ENCODE measurements at regions not wholly inside any gene's neighbourhood (a gene's known extent, or its start where the extent isn't known, plus 50 kb on each side); places are given as distances from the start of the nearest gene placed in this dataset.
"Not testable (repeated sequence)": the region's sequence is repeated elsewhere in the genome, so short reads cannot be mapped to it uniquely, and the experiment has no call there.

DNA sequence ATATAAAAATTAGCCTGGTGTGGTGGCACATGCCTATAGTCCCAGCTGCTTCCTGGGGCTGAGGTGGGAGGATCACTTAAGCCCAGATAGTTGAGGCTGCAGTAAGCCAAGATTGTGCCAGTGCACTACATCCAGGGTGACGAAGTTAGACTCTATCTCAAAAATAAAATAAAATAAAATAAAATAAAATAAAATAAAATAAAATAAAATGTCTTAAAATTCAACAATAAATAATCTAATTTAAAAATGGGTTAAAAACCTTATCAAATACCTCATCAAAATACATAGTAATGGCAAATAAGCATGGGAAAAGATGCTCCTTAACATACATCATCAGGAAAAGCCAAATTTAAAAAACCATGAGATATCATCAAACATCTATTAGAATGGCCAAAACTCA, 760.2 kb upstream of the AGA start:
- no peaks in the 10 kb centered on the region for H3K79me2 ChIP-seq (ENCODE audit: insufficient read depth, low read length)
- no peak overlapping the region for H3K4me3 ChIP-seq (ENCODE audit: insufficient read depth, low read length)
- no peaks in the 10 kb centered on the region for H3K27me3 ChIP-seq (ENCODE audit: insufficient read depth, low read length)
- H2AFZ ChIP-seq (ENCODE audit: low read length), result no peak overlapping the region
- H3K4me1 ChIP-seq (ENCODE audit: insufficient read depth, low read length), result no peaks in the 10 kb centered on the region
- no peaks in the 10 kb centered on the region for H4K20me1 ChIP-seq (ENCODE audit: insufficient read depth, low read length)
- DNase-seq (ENCODE audit: insufficient read length, low spot score, missing footprints), result no peak
- peaks cover 3% of the 10 kb centered on the region for H3K9me3 ChIP-seq (ENCODE audit: low read depth, low read length)
- TF ChIP-seq, protein P1, sequence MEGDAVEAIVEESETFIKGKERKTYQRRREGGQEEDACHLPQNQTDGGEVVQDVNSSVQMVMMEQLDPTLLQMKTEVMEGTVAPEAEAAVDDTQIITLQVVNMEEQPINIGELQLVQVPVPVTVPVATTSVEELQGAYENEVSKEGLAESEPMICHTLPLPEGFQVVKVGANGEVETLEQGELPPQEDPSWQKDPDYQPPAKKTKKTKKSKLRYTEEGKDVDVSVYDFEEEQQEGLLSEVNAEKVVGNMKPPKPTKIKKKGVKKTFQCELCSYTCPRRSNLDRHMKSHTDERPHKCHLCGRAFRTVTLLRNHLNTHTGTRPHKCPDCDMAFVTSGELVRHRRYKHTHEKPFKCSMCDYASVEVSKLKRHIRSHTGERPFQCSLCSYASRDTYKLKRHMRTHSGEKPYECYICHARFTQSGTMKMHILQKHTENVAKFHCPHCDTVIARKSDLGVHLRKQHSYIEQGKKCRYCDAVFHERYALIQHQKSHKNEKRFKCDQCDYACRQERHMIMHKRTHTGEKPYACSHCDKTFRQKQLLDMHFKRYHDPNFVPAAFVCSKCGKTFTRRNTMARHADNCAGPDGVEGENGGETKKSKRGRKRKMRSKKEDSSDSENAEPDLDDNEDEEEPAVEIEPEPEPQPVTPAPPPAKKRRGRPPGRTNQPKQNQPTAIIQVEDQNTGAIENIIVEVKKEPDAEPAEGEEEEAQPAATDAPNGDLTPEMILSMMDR (IDR thresholded peaks at IDR 0.05; ENCODE audit: extremely low read depth, low read depth, low read length), result no peak
- H3K4me2 ChIP-seq (ENCODE audit: insufficient read depth, low read length), result no peak overlapping the region
- no peaks in the 10 kb centered on the region for H3K36me3 ChIP-seq (ENCODE audit: insufficient read depth, low read length)
- no peak overlapping the region for H3K27ac ChIP-seq (ENCODE audit: low read depth, low read length)

DNA sequence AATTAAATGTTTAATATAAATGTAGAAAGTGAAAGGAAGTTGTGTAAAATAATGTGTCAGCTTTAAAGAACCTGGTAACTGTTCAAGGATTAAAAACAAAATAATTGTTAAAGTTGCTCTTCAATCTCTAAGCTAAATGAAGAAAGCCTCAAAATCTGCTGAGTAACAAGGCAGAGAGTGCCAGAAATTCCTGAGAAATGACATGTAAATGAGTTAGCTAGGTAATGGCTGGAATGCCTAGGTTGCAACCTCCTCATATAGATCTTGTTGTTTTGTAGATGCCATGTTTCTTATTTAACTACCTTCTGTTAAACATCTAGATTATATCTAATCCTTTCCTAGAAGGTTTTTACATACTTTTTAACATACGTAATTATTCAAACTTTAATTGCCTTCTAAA, 763.6 kb upstream of the AGA start:
- no peak for DNase-seq (ENCODE audit: insufficient read length, low spot score, missing footprints)
- H3K79me2 ChIP-seq (ENCODE audit: insufficient read depth, low read length), result no peaks in the 10 kb centered on the region
- H2AFZ ChIP-seq (ENCODE audit: low read length), result no peak overlapping the region
- no peaks in the 10 kb centered on the region for H3K27me3 ChIP-seq (ENCODE audit: insufficient read depth, low read length)
- no peaks in the 10 kb centered on the region for H3K36me3 ChIP-seq (ENCODE audit: insufficient read depth, low read length)
- H3K4me1 ChIP-seq (ENCODE audit: insufficient read depth, low read length), result no peaks in the 10 kb centered on the region
- no peak overlapping the region for H3K4me3 ChIP-seq (ENCODE audit: insufficient read depth, low read length)
- peaks cover 3% of the 10 kb centered on the region for H3K9me3 ChIP-seq (ENCODE audit: low read depth, low read length)
- H4K20me1 ChIP-seq (ENCODE audit: insufficient read depth, low read length), result no peaks in the 10 kb centered on the region
- TF ChIP-seq, protein P1 (IDR thresholded peaks at IDR 0.05; ENCODE audit: extremely low read depth, low read depth, low read length), result no peak
- H3K27ac ChIP-seq (ENCODE audit: low read depth, low read length), result no peak overlapping the region
- no peak overlapping the region for H3K4me2 ChIP-seq (ENCODE audit: insufficient read depth, low read length)

DNA sequence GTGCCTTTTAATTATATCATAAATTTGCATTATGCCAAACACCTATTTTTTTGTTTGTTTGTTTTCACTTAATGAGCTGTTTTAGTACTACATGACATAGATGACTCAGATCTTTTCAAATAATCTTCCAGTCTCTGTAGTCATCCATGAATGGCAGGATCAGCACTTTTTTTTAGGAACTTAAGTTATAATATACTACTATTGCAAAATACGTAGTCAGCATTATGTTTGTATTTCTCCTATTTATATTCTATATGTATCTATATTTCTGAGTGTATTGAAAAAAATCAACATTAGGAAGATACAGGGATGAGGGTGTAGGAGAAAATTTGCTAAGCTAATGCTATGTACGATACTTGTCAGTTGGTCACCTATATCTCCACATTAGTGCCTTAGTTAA, 773.1 kb upstream of the AGA start:
- H3K36me3 ChIP-seq (ENCODE audit: insufficient read depth, low read length), result no peaks in the 10 kb centered on the region
- no peak for DNase-seq (ENCODE audit: insufficient read length, low spot score, missing footprints)
- H2AFZ ChIP-seq (ENCODE audit: low read length), result no peak overlapping the region
- H3K79me2 ChIP-seq (ENCODE audit: insufficient read depth, low read length), result no peaks in the 10 kb centered on the region
- no peaks in the 10 kb centered on the region for H3K9me3 ChIP-seq (ENCODE audit: low read depth, low read length)
- TF ChIP-seq, protein P1 (IDR thresholded peaks at IDR 0.05; ENCODE audit: extremely low read depth, low read depth, low read length), result no peak
- H4K20me1 ChIP-seq (ENCODE audit: insufficient read depth, low read length), result no peaks in the 10 kb centered on the region
- H3K27me3 ChIP-seq (ENCODE audit: insufficient read depth, low read length), result no peaks in the 10 kb centered on the region
- no peak overlapping the region for H3K4me3 ChIP-seq (ENCODE audit: insufficient read depth, low read length)
- H3K27ac ChIP-seq (ENCODE audit: low read depth, low read length), result no peak overlapping the region
- no peaks in the 10 kb centered on the region for H3K4me1 ChIP-seq (ENCODE audit: insufficient read depth, low read length)
- H3K4me2 ChIP-seq (ENCODE audit: insufficient read depth, low read length), result no peak overlapping the region

DNA sequence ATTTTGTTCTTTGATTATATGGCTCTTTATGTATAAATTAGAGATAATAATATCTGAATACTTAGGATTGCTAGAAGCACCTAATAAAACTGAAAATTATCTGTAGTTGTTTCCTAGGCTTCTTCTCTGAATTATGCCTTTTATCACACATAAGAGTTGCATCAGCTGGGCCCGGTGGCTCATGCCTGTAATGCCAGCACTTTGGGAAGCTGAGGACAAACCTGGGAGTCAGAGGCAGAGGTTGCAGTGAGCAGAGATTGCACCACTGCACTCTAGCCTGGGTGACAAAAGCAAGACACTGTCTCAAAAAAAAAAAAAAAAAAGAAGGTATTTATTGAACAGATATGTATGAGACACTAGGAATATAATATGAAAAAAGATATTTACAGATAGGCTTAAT, 773.5 kb upstream of the AGA start:
- H3K4me3 ChIP-seq (ENCODE audit: insufficient read depth, low read length), result no peak overlapping the region
- no peaks in the 10 kb centered on the region for H4K20me1 ChIP-seq (ENCODE audit: insufficient read depth, low read length)
- H3K27me3 ChIP-seq (ENCODE audit: insufficient read depth, low read length), result no peaks in the 10 kb centered on the region
- TF ChIP-seq, protein P1 (IDR thresholded peaks at IDR 0.05; ENCODE audit: extremely low read depth, low read depth, low read length), result no peak
- H3K4me2 ChIP-seq (ENCODE audit: insufficient read depth, low read length), result no peak overlapping the region
- no peaks in the 10 kb centered on the region for H3K4me1 ChIP-seq (ENCODE audit: insufficient read depth, low read length)
- H2AFZ ChIP-seq (ENCODE audit: low read length), result no peak overlapping the region
- no peaks in the 10 kb centered on the region for H3K9me3 ChIP-seq (ENCODE audit: low read depth, low read length)
- DNase-seq (ENCODE audit: insufficient read length, low spot score, missing footprints), result no peak
- H3K79me2 ChIP-seq (ENCODE audit: insufficient read depth, low read length), result no peaks in the 10 kb centered on the region
- no peaks in the 10 kb centered on the region for H3K36me3 ChIP-seq (ENCODE audit: insufficient read depth, low read length)
- H3K27ac ChIP-seq (ENCODE audit: low read depth, low read length), result no peak overlapping the region

DNA sequence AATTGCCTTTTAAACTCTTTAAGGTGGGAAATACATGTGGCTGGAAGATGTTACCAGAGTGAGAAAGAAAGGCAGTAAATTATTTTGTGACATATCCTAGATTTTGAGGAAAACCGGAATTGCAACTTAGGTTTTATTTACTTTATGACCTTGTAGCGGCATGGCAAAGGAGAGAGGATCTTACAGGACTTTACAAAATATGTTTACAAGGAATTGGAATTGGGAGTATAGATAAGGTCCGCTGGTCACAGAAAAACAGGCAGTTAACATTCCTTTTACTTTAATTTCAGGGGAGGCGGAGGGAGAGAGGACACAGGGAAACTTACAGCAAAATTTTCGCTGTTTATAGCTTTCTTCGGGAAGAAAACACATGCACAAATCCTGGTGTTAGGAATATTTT, 784.2 kb upstream of the AGA start:
- not testable (repeated sequence) for H2AFZ ChIP-seq (ENCODE audit: low read length); H3K36me3 ChIP-seq (ENCODE audit: insufficient read depth, low read length); DNase-seq (ENCODE audit: insufficient read length, low spot score, missing footprints); H3K4me2 ChIP-seq (ENCODE audit: insufficient read depth, low read length); H3K27ac ChIP-seq (ENCODE audit: low read depth, low read length); H3K9me3 ChIP-seq (ENCODE audit: low read depth, low read length); H4K20me1 ChIP-seq (ENCODE audit: insufficient read depth, low read length); H3K27me3 ChIP-seq (ENCODE audit: insufficient read depth, low read length); H3K4me3 ChIP-seq (ENCODE audit: insufficient read depth, low read length); H3K4me1 ChIP-seq (ENCODE audit: insufficient read depth, low read length); H3K79me2 ChIP-seq (ENCODE audit: insufficient read depth, low read length)
